H9 (cell line): ENCODE measurements at regions not wholly inside any gene's neighbourhood (a gene's known extent, or its start where the extent isn't known, plus 50 kb on each side); places are given as distances from the start of the nearest gene placed in this dataset.

ENCODE experiments used
- DNase-seq: peaks from one replicate; pipeline ENCODE4 v3.0.0-alpha.2; 2017
- H2AFZ ChIP-seq: one replicate; pipeline ENCODE4 v1.6.1; 2013; ENCODE audit warnings: mild to moderate bottlenecking, low read length, control low read depth, moderate library complexity
- H2AK5ac ChIP-seq: 2 replicates; pipeline ENCODE4 v1.6.1; 2013; ENCODE audit warnings: low read length, control low read depth, mixed read lengths; ENCODE audit not compliant: insufficient read length
- H2BK120ac ChIP-seq: one replicate; pipeline ENCODE4 v1.6.1; 2013; ENCODE audit warnings: low read depth, mild to moderate bottlenecking, low read length, control low read depth, inconsistent platforms; ENCODE audit not compliant: poor library complexity, severe bottlenecking
- H2BK12ac ChIP-seq: 2 replicates; pipeline ENCODE4 v1.6.1; 2013; ENCODE audit warnings: low read length, control low read depth, mixed read lengths, low read depth; ENCODE audit not compliant: insufficient read length
- H2BK15ac ChIP-seq: 2 replicates; pipeline ENCODE4 v1.6.1; 2013; ENCODE audit warnings: low read depth, low read length, control low read depth
- H2BK20ac ChIP-seq: one replicate; pipeline ENCODE4 v1.6.1; 2013; ENCODE audit warnings: low read depth, mild to moderate bottlenecking, low read length, control low read depth, inconsistent platforms; ENCODE audit not compliant: poor library complexity, severe bottlenecking
- H2BK5ac ChIP-seq: 2 replicates; pipeline ENCODE4 v1.6.1; 2013; ENCODE audit warnings: low read length, control low read depth, mixed read lengths; ENCODE audit not compliant: insufficient read length
- H3K14ac ChIP-seq: 2 replicates; pipeline ENCODE4 v1.6.1; 2013; ENCODE audit warnings: low read length, control low read depth; ENCODE audit not compliant: insufficient read depth
- H3K18ac ChIP-seq: 2 replicates; pipeline ENCODE4 v1.6.1; 2013; ENCODE audit warnings: low read depth, mild to moderate bottlenecking, mixed read lengths, low read length, control low read depth; ENCODE audit not compliant: insufficient read length
- H3K23ac ChIP-seq: 2 replicates; pipeline ENCODE4 v1.6.1; 2013; ENCODE audit warnings: low read length, control low read depth, mixed read lengths, low read depth; ENCODE audit not compliant: insufficient read length
- H3K23me2 ChIP-seq: 2 replicates; pipeline ENCODE4 v1.6.1; 2013; ENCODE audit warnings: low read depth, mild to moderate bottlenecking, mixed read lengths, low read length, control low read depth; ENCODE audit not compliant: insufficient read length, poor library complexity, severe bottlenecking
- H3K27ac ChIP-seq: 2 replicates; pipeline ENCODE4 v1.5.1; 2013; ENCODE audit warnings: low read length, control low read depth, mixed read lengths, low read depth; ENCODE audit not compliant: insufficient read length
- H3K27me3 ChIP-seq: 2 replicates; pipeline ENCODE4 v1.6.1; 2013; ENCODE audit warnings: low read length, control low read depth, inconsistent platforms; ENCODE audit not compliant: insufficient read depth
- H3K4ac ChIP-seq: 2 replicates; pipeline ENCODE4 v1.6.1; 2013; ENCODE audit warnings: low read depth, mild to moderate bottlenecking, control low read depth, inconsistent platforms, low read length, moderate library complexity
- H3K4me1 ChIP-seq: 2 replicates; pipeline ENCODE4 v1.6.1; 2013; ENCODE audit warnings: low read length, control low read depth, inconsistent platforms; ENCODE audit not compliant: insufficient read depth
- H3K4me2 ChIP-seq: 2 replicates; pipeline ENCODE4 v1.6.1; 2013; ENCODE audit warnings: low read length, control low read depth, mixed read lengths; ENCODE audit not compliant: insufficient read length, insufficient read depth
- H3K56ac ChIP-seq: 2 replicates; pipeline ENCODE4 v1.6.1; 2013; ENCODE audit warnings: low read depth, mild to moderate bottlenecking, mixed read lengths, low read length, control low read depth; ENCODE audit not compliant: insufficient read length
- H3K79me1 ChIP-seq: 2 replicates; pipeline ENCODE4 v1.6.1; 2013; ENCODE audit warnings: low read depth, mild to moderate bottlenecking, moderate library complexity, low read length, control low read depth, inconsistent platforms; ENCODE audit not compliant: insufficient read depth, poor library complexity, severe bottlenecking
- H3K79me2 ChIP-seq: 2 replicates; pipeline ENCODE4 v1.6.1; 2013; ENCODE audit warnings: low read length, control low read depth, inconsistent platforms; ENCODE audit not compliant: insufficient read depth
- H3K9ac ChIP-seq: 2 replicates; pipeline ENCODE4 v1.6.1; 2013; ENCODE audit warnings: low read length, control low read depth, mixed read lengths; ENCODE audit not compliant: insufficient read length; ENCODE audit errors: extremely low read depth
- H3K9me3 ChIP-seq: one replicate; pipeline ENCODE4 v1.6.1; 2013; ENCODE audit warnings: low read depth, low read length, inconsistent platforms; ENCODE audit not compliant: control insufficient read depth
- H3T11ph ChIP-seq: one replicate; pipeline ENCODE4 v1.6.1; 2013; ENCODE audit warnings: mild to moderate bottlenecking, low read length, control low read depth, inconsistent platforms
- H4K20me1 ChIP-seq: one replicate; pipeline ENCODE4 v1.6.1; 2013; ENCODE audit not compliant: control insufficient read depth, insufficient read length, insufficient read depth
- H4K5ac ChIP-seq: 2 replicates; pipeline ENCODE4 v1.6.1; 2013; ENCODE audit warnings: low read depth, mild to moderate bottlenecking, mixed read lengths, low read length, control low read depth; ENCODE audit not compliant: insufficient read length
- H4K8ac ChIP-seq: replicated peaks from 2 replicates; pipeline ENCODE4 v1.6.1; 2013; ENCODE audit warnings: low read length, control low read depth, mixed read lengths, low read depth; ENCODE audit not compliant: insufficient read length
- H4K91ac ChIP-seq: 2 replicates; pipeline ENCODE4 v1.6.1; 2013; ENCODE audit warnings: low read depth, mild to moderate bottlenecking, moderate library complexity, mixed read lengths, low read length, control low read depth; ENCODE audit not compliant: insufficient read length
- H3K27ac Mint-ChIP-seq, 3 experiments: 2 replicates in 2 of 3; 3 replicates in 1 of 3; pipeline ENCODE4 v1.8.0; 2020 to 2021; ENCODE audit warnings: mixed read lengths in 3 of 3, mild to moderate bottlenecking in 1 of 3, moderate library complexity in 1 of 3
- H3K27me3 Mint-ChIP-seq: 2 replicates; pipeline ENCODE4 v1.8.0; 2021; ENCODE audit warnings: low read depth, mild to moderate bottlenecking, moderate library complexity, mixed read lengths
- H3K36me3 Mint-ChIP-seq, 3 experiments: 2 replicates in 2 of 3; 3 replicates in 1 of 3; pipeline ENCODE4 v1.8.0; 2020 to 2021; ENCODE audit warnings: low read depth in 3 of 3, mixed read lengths in 3 of 3; ENCODE audit not compliant: insufficient read depth in 1 of 3
- H3K4me1 Mint-ChIP-seq, 2 experiments: 2 replicates each; pipeline ENCODE4 v1.8.0; 2020; ENCODE audit warnings: mixed read lengths in 2 of 2
- H3K4me3 Mint-ChIP-seq, 2 experiments: 2 replicates in 1 of 2; 3 replicates in 1 of 2; pipeline ENCODE4 v1.8.0; 2020 to 2021; ENCODE audit warnings: mild to moderate bottlenecking in 2 of 2, mixed read lengths in 2 of 2, moderate library complexity in 1 of 2
- H3K9me3 Mint-ChIP-seq, 2 experiments: 2 replicates in 1 of 2; 3 replicates in 1 of 2; pipeline ENCODE4 v1.8.0; 2020; ENCODE audit warnings: mild to moderate bottlenecking in 2 of 2, mixed read lengths in 2 of 2, moderate library complexity in 1 of 2
- whole genome bisulfite sequencing: extraction: QIAGEN DNeasy Blood & Tissue Kit; methylation state at CpG from one replicate; pipeline ENCODE4 v1.1.7; 2013; ENCODE audit warnings: missing lambda C conversion rate, low lambda C conversion rate, mixed read lengths; ENCODE audit not compliant: insufficient read length; ENCODE audit errors: extremely low coverage; 5-methylcytosine and 5-hydroxymethylcytosine counted together
- TF ChIP-seq, protein P1 (sequence below): fragments of 200-600 bp; sonication (generic); conservative IDR thresholded peaks from 3 replicates; pipeline ENCODE4 v1.8.0; 2021; ENCODE audit warnings: antibody characterized with exemption, mild to moderate bottlenecking

- peaks cover 2% of the 10 kb centered on the region for H3K27me3 Mint-ChIP-seq
- H3K9me3 ChIP-seq, result no peaks in the 10 kb centered on the region
- no peaks in the 10 kb centered on the region for H3K23me2 ChIP-seq
- no peak overlapping the region for H3K27ac ChIP-seq
- no peak overlapping the region for H4K8ac ChIP-seq
- no peak overlapping the region for H3T11ph ChIP-seq
- no peak overlapping the region for H2BK12ac ChIP-seq
- peaks cover 3 to 7% of the 10 kb centered on the region in 2 experiments; a peak in 4 of 5 replicates for H3K9me3 Mint-ChIP-seq
- H2BK5ac ChIP-seq, result no peak overlapping the region
- peaks cover 3 to 8% of the 10 kb centered on the region in 2 experiments for H3K4me1 Mint-ChIP-seq
- H4K20me1 ChIP-seq, result no peaks in the 10 kb centered on the region
- H3K9ac ChIP-seq, result no peak overlapping the region
- H3K4me1 ChIP-seq, result no peaks in the 10 kb centered on the region
- no peak overlapping the region for H2BK20ac ChIP-seq
- H3K4ac ChIP-seq, result no peak overlapping the region
- H2AK5ac ChIP-seq, result no peak overlapping the region
- TF ChIP-seq, protein P1, sequence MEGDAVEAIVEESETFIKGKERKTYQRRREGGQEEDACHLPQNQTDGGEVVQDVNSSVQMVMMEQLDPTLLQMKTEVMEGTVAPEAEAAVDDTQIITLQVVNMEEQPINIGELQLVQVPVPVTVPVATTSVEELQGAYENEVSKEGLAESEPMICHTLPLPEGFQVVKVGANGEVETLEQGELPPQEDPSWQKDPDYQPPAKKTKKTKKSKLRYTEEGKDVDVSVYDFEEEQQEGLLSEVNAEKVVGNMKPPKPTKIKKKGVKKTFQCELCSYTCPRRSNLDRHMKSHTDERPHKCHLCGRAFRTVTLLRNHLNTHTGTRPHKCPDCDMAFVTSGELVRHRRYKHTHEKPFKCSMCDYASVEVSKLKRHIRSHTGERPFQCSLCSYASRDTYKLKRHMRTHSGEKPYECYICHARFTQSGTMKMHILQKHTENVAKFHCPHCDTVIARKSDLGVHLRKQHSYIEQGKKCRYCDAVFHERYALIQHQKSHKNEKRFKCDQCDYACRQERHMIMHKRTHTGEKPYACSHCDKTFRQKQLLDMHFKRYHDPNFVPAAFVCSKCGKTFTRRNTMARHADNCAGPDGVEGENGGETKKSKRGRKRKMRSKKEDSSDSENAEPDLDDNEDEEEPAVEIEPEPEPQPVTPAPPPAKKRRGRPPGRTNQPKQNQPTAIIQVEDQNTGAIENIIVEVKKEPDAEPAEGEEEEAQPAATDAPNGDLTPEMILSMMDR, result no peak
- no peak overlapping the region for H3K23ac ChIP-seq
- H3K4me2 ChIP-seq, result no peak overlapping the region
- no peak overlapping the region for H3K56ac ChIP-seq
- H3K79me2 ChIP-seq, result no peaks in the 10 kb centered on the region
- no peak overlapping the region for H3K4me3 Mint-ChIP-seq
- H2BK120ac ChIP-seq, result no peak overlapping the region
- no peak overlapping the region for H2BK15ac ChIP-seq
- H2AFZ ChIP-seq, result no peak overlapping the region
- DNase-seq, result no peak
- H3K27ac Mint-ChIP-seq, result no peak overlapping the region
- H3K79me1 ChIP-seq, result no peaks in the 10 kb centered on the region
- H3K18ac ChIP-seq, result no peak overlapping the region
- H3K14ac ChIP-seq, result no peak overlapping the region
- no CpG with 5 or more reads among the region's 2 CpGs for WGBS
- no peak overlapping the region for H4K91ac ChIP-seq
- no peaks in the 10 kb centered on the region for H3K27me3 ChIP-seq
- no peak overlapping the region for H4K5ac ChIP-seq
- no peaks in the 10 kb centered on the region; a peak in 1 of 7 replicates for H3K36me3 Mint-ChIP-seq
These were observed 180.5 kb upstream of the ARX start for GRCh38 chrX:25196221-25196620.
